Stimulated activated CD4-positive, alpha-beta T cell treated with anti-CD3 and anti-CD28 coated beads, TNF-alpha, amount 100 ng/mL, for 1 hour (primary cell): ENCODE measurements at regions not wholly inside any gene's neighbourhood (a gene's known extent, or its start where the extent isn't known, plus 50 kb on each side); places are given as distances from the start of the nearest gene placed in this dataset.

ENCODE experiments used
- DNase-seq, 3 donors: peaks; one replicate each; pipeline ENCODE4 v3.0.0-alpha.2; 2020; ENCODE audit warnings: low read depth in 3 of 3, low spot score in 1 of 3

GRCh38 chr17:73783382-73783766 lies 139.1 kb upstream of the SDK2 start:
- no peak for DNase-seq

- no peak for DNase-seq
These were observed 139.8 kb upstream of the SDK2 start for GRCh38 chr17:73783945-73784603.

- DNase-seq: no peak
These were observed 141.3 kb upstream of the SDK2 start for GRCh38 chr17:73785496-73785895.

- DNase-seq: no peak
These were observed 141.9 kb upstream of the SDK2 start for GRCh38 chr17:73785958-73786743.

GRCh38 chr17:73787076-73788059 lies 143.1 kb upstream of the SDK2 start:
- DNase-seq: no peak

- no peak for DNase-seq
These were observed 143.9 kb upstream of the SDK2 start for GRCh38 chr17:73788111-73788510.

GRCh38 chr17:73791121-73791520 lies 146.9 kb upstream of the SDK2 start:
- no peak for DNase-seq

- DNase-seq: no peak
These were observed 147.4 kb upstream of the SDK2 start for GRCh38 chr17:73791631-73792030.

GRCh38 chr17:73792994-73793393 lies 148.7 kb upstream of the SDK2 start:
- DNase-seq: no peak

- no peak for DNase-seq
These were observed 150.1 kb upstream of the SDK2 start for GRCh38 chr17:73794336-73794735.

- no peak for DNase-seq
These were observed 151.5 kb upstream of the SDK2 start for GRCh38 chr17:73795730-73796129.

GRCh38 chr17:73797594-73798110 lies 153.4 kb upstream of the SDK2 start:
- no peak for DNase-seq

GRCh38 chr17:73798111-73798748 lies 154.0 kb upstream of the SDK2 start:
- no peak for DNase-seq

GRCh38 chr17:73799096-73799495 lies 154.9 kb upstream of the SDK2 start:
- no peak for DNase-seq

- no peak for DNase-seq
These were observed 155.8 kb upstream of the SDK2 start for GRCh38 chr17:73799781-73800627.

GRCh38 chr17:73800893-73801292 lies 156.6 kb upstream of the SDK2 start:
- no peak for DNase-seq

GRCh38 chr17:73801455-73802100 lies 157.3 kb upstream of the SDK2 start:
- no peak for DNase-seq

- no peak for DNase-seq
These were observed 158.1 kb upstream of the SDK2 start for GRCh38 chr17:73802314-73802713.

GRCh38 chr17:73802871-73803270 lies 158.6 kb upstream of the SDK2 start:
- DNase-seq: no peak
